GM12878 (cell line): ENCODE measurements at regions not wholly inside any gene's neighbourhood (a gene's known extent, or its start where the extent isn't known, plus 50 kb on each side); places are given as distances from the start of the nearest gene placed in this dataset.

Source experiments
- ATAC-seq: fragments of 200-7000 bp; cut with Tn5 transposase; 3 replicates; pipeline ENCODE4 v1.9.1; 2020; ENCODE audit warnings: mild to moderate bottlenecking, moderate library complexity
- BruUV-seq: library from RNA; stranded (reverse); fragments of 400-500 nt; replicated peaks from 2 replicates; lab custom pipeline; 2021; lab: Mats Ljungman, UMichigan
- CTCF ChIA-PET: fragments of 300-600 bp; sonication (Branson Sonifier 250); formaldehyde crosslinking; extraction: SDS; loops from one replicate; lab custom pipeline; 2021; ENCODE audit warnings: inconsistent platforms; lab: Yijun Ruan, JAX
- POLR2A ChIA-PET: fragments of 350-600 bp; formaldehyde crosslinking; extraction: SDS; loops from one replicate; lab custom pipeline; 2021; ENCODE audit warnings: inconsistent platforms; lab: Charles Lee
- RAD21 ChIA-PET: fragments of 300-600 bp; sonication (Branson Sonifier 250); formaldehyde crosslinking; loops from one replicate; lab custom pipeline; 2023; ENCODE audit warnings: antibody characterized with exemption; ENCODE audit not compliant: unreplicated experiment; lab: Charles Lee
- SMC1A ChIA-PET: fragments of 300-600 bp; sonication (Branson Sonifier 250); formaldehyde crosslinking; loops from one replicate; lab custom pipeline; 2023; ENCODE audit not compliant: unreplicated experiment, uncharacterized antibody; lab: Charles Lee
- DNase-seq: peaks from one replicate; pipeline ENCODE4 v3.0.0-alpha.2; 2011; ENCODE audit warnings: low read depth, low spot score
- FAIRE-seq: peaks from 3 replicates; lab custom pipeline; 2011; peaks lifted over from hg19 to GRCh38; lab: Jason Lieb, UNC
- H2AFZ ChIP-seq: 2 replicates; pipeline ENCODE4 v1.6.0; 2011; ENCODE audit warnings: low read depth, low read length, control low read depth; ENCODE audit not compliant: control insufficient read depth
- H3K27ac ChIP-seq: 2 replicates; pipeline ENCODE4 v1.5.1; 2011; ENCODE audit warnings: control low read depth; ENCODE audit not compliant: control insufficient read depth, insufficient read depth
- H3K27me3 ChIP-seq, 2 experiments: replicated peaks in 1 of 2; 2 replicates each; pipeline versions ENCODE4 v1.6.0 to v1.6.1; 2011; ENCODE audit warnings: low read length in 1 of 2; ENCODE audit not compliant: control insufficient read depth in 2 of 2, insufficient read depth in 2 of 2
- H3K36me3 ChIP-seq, 2 experiments: 2 replicates each; pipeline ENCODE4 v1.5.1; 2011; ENCODE audit warnings: low read length in 1 of 2; ENCODE audit not compliant: control insufficient read depth in 2 of 2, insufficient read depth in 2 of 2
- H3K4me1 ChIP-seq: 2 replicates; pipeline ENCODE4 v1.6.1; 2011; ENCODE audit warnings: mild to moderate bottlenecking, low read length, moderate library complexity, mixed read lengths; ENCODE audit not compliant: control insufficient read depth, insufficient read depth
- H3K4me2 ChIP-seq: 2 replicates; pipeline ENCODE4 v1.6.0; 2011; ENCODE audit warnings: control low read depth; ENCODE audit not compliant: control insufficient read depth, insufficient read depth
- H3K4me3 ChIP-seq: fragments of 200-600 bp; sonication (generic); 2 replicates; pipeline ENCODE4 v1.5.1; 2016
- H3K79me2 ChIP-seq: 2 replicates; pipeline ENCODE4 v1.6.0; 2011; ENCODE audit warnings: low read length; ENCODE audit not compliant: control insufficient read depth, insufficient read depth
- H3K9ac ChIP-seq: 2 replicates; pipeline ENCODE4 v1.8.0; 2011; ENCODE audit warnings: low read length, control low read depth, mixed read lengths; ENCODE audit not compliant: control insufficient read depth, insufficient read depth
- H3K9me3 ChIP-seq: replicated peaks from 3 replicates; pipeline ENCODE4 v1.5.1; 2011; ENCODE audit warnings: mild to moderate bottlenecking, low read length; ENCODE audit not compliant: control insufficient read depth, insufficient read depth
- H4K20me1 ChIP-seq: 2 replicates; pipeline ENCODE4 v1.6.0; 2011; ENCODE audit not compliant: control insufficient read depth, insufficient read depth
- EED ChIP-seq: sonication (generic); IDR thresholded peaks from 2 replicates; pipeline ENCODE4 v1.6.1; 2016; ENCODE audit warnings: antibody characterized with exemption, low read depth
- ESRRA ChIP-seq: IDR thresholded peaks from 2 replicates; pipeline ENCODE4 v1.6.1; 2012; ENCODE audit warnings: mild to moderate bottlenecking, low read length, improper control_type of control experiment
- GABPA ChIP-seq: IDR thresholded peaks from 2 replicates; pipeline ENCODE4 v1.6.1; 2014; ENCODE audit warnings: antibody characterized with exemption, low read depth, mild to moderate bottlenecking, inconsistent platforms
- HCFC1 ChIP-seq: fragments of 150-350 bp; IDR thresholded peaks from 2 replicates; pipeline ENCODE4 v1.6.1; 2014; ENCODE audit warnings: low read length
- HDGF ChIP-seq: fragments of 450-650 bp; IDR thresholded peaks from 2 replicates; pipeline ENCODE4 v1.6.1; 2016; ENCODE audit warnings: antibody characterized with exemption
- NFIC ChIP-seq: IDR thresholded peaks from 2 replicates; pipeline ENCODE4 v1.6.1; 2012; ENCODE audit warnings: low read depth, mild to moderate bottlenecking, inconsistent platforms, low read length, moderate library complexity
- PAX8 ChIP-seq: fragments of 450-650 bp; IDR thresholded peaks from 2 replicates; pipeline ENCODE4 v1.6.1; 2017; ENCODE audit warnings: mild to moderate bottlenecking, moderate library complexity
- SIX5 ChIP-seq: IDR thresholded peaks from 2 replicates; pipeline ENCODE4 v1.6.1; 2011; ENCODE audit warnings: mild to moderate bottlenecking, low read depth, low read length, moderate library complexity; ENCODE audit not compliant: severe bottlenecking
- SMARCA5 ChIP-seq: fragments of 450-650 bp; IDR thresholded peaks from 2 replicates; pipeline ENCODE4 v1.6.1; 2017; ENCODE audit warnings: mild to moderate bottlenecking
- SMC3 ChIP-seq: IDR thresholded peaks from 2 replicates; pipeline ENCODE4 v1.6.1; 2011; ENCODE audit warnings: low read length, improper control_type of control experiment, borderline replicate concordance
- STAT3 ChIP-seq: IDR thresholded peaks from 2 replicates; pipeline ENCODE4 v1.6.1; 2011; ENCODE audit warnings: low read depth, low read length, improper control_type of control experiment
- ZNF274 ChIP-seq: IDR thresholded peaks from one replicate; pipeline ENCODE4 v1.8.0; 2011; ENCODE audit not compliant: insufficient read length, insufficient read depth
- ZNF622 ChIP-seq: fragments of 450-650 bp; IDR thresholded peaks from 2 replicates; pipeline ENCODE4 v1.6.1; 2017; ENCODE audit warnings: mild to moderate bottlenecking, inconsistent platforms
- ZSCAN29 ChIP-seq: fragments of 450-650 bp; IDR thresholded peaks from 2 replicates; pipeline ENCODE4 v1.6.1; 2017; ENCODE audit warnings: mild to moderate bottlenecking, moderate library complexity
- WGBS: methylation state at CpG from one replicate; pipeline ENCODE4 v1.1.6; 2016; ENCODE audit warnings: low lambda C conversion rate; ENCODE audit not compliant: insufficient replicate concordance, insufficient coverage; ENCODE audit errors: missing lambda C conversion rate; 5-methylcytosine and 5-hydroxymethylcytosine counted together
- in situ Hi-C: fragments of 300-500 bp; cut with MboI; formaldehyde crosslinking; loops from 9 replicates; pipeline ENCODE4 v1.14.3; 2018; ENCODE audit warnings: mixed read lengths
- intact Hi-C: fragments of 100-400 bp; cut with micrococcal nuclease; formaldehyde crosslinking; loops from one replicate; pipeline ENCODE4 v1.14.2; 2022; ENCODE audit not compliant: unreplicated experiment
- TF ChIP-seq, protein P1 (sequence below): fragments of 450-650 bp; IDR thresholded peaks from 2 replicates; pipeline ENCODE4 v1.6.1; 2016; ENCODE audit warnings: mild to moderate bottlenecking
- TF ChIP-seq, protein P2 (sequence below): IDR thresholded peaks from 2 replicates; pipeline ENCODE4 v1.6.1; 2012; ENCODE audit warnings: low read depth, low read length, improper control_type of control experiment
- TF ChIP-seq, protein P3 (sequence below): IDR thresholded peaks from 2 replicates; pipeline ENCODE4 v1.6.1; 2012; ENCODE audit warnings: low read length, inconsistent platforms
- TF ChIP-seq, protein P4 (sequence below): IDR thresholded peaks from 2 replicates; pipeline ENCODE4 v1.6.1; 2011; ENCODE audit warnings: borderline replicate concordance, low read depth, mild to moderate bottlenecking, moderate library complexity, low read length; ENCODE audit not compliant: insufficient read depth, poor library complexity, severe bottlenecking

DNA sequence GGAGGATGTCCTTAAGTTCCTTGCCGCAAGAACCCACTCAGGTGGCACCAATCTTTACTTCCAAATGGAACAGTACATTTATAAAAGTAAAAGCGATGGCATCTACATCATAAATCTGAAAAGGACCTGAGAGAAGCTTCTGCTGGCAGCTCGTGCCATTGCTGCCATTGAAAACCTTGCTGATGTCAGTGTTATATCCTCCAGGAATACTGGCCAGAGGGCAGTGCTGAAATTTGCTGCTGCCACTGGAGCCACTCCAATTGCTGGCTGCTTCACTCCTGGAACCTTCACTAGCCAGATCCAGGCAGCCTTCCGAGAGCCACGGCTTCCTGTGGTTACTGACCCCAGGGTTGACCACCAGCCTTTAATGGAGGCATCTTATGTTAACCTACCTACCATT is 191.7 kb downstream of the TRIM27 start (continued):
- no peak for TF ChIP-seq ESRRA
- TF ChIP-seq HCFC1: no peak
- TF ChIP-seq, protein P1, sequence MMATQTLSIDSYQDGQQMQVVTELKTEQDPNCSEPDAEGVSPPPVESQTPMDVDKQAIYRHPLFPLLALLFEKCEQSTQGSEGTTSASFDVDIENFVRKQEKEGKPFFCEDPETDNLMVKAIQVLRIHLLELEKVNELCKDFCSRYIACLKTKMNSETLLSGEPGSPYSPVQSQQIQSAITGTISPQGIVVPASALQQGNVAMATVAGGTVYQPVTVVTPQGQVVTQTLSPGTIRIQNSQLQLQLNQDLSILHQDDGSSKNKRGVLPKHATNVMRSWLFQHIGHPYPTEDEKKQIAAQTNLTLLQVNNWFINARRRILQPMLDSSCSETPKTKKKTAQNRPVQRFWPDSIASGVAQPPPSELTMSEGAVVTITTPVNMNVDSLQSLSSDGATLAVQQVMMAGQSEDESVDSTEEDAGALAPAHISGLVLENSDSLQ: no peak
- TF ChIP-seq ZSCAN29: no peak
- no peak for TF ChIP-seq PAX8
- no peak for TF ChIP-seq GABPA
- TF ChIP-seq ZNF622: no peak
- TF ChIP-seq, protein P2, sequence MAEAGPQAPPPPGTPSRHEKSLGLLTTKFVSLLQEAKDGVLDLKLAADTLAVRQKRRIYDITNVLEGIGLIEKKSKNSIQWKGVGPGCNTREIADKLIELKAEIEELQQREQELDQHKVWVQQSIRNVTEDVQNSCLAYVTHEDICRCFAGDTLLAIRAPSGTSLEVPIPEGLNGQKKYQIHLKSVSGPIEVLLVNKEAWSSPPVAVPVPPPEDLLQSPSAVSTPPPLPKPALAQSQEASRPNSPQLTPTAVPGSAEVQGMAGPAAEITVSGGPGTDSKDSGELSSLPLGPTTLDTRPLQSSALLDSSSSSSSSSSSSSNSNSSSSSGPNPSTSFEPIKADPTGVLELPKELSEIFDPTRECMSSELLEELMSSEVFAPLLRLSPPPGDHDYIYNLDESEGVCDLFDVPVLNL: no peak
- no peak for TF ChIP-seq ZNF274
- TF ChIP-seq SMC3: no peak

DNA sequence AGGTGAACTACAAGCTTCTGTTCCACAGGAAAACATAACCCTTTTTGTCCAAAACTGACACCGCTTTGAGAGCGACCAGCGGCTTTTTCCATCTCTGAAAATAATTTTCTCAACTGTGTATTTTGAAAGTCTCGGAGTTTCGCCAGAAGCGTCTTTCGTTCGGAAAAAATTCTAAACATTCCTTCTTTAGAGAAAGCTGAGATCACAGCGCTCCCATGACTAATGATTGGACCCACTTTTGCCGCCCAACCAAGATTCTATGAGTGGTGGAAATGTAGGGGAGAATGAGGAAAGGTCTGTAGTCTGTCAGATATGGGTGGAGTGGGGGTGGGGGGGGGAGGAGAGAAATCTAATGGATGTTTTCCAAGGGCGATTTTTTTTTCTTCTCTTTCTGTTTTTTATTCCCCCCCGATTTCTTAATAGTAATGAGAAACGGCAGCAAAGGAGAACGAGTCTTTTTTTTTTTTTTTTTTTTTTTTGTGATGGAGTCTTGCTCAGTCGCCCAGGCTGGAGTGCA is 189.3 kb downstream of the TRIM27 start:
- no peak overlapping the region for H3K4me3 ChIP-seq
- no peak for FAIRE-seq
- no peaks in the 10 kb centered on the region for H3K4me1 ChIP-seq
- H3K36me3 ChIP-seq: no peaks in the 10 kb centered on the region
- RAD21 ChIA-PET: no interaction called here
- H3K9me3 ChIP-seq: no peaks in the 10 kb centered on the region; the same call in 1 of the 3 replicates
- H4K20me1 ChIP-seq: no peaks in the 10 kb centered on the region
- CTCF ChIA-PET: no interaction called here
- H3K27ac ChIP-seq: no peak overlapping the region
- in situ Hi-C loops (no loop called here), intact Hi-C loops (no loop called here)
- H3K4me2 ChIP-seq: no peak overlapping the region
- SMC1A ChIA-PET: interaction anchor here (0.6 kb wide), 1 partner anchor 233 kb away, joined by 3 read pairs; no protein-coding TSS in a partner anchor
- no peak for DNase-seq
- H3K79me2 ChIP-seq: no peaks in the 10 kb centered on the region
- POLR2A ChIA-PET: no interaction called here
- no peak overlapping the region for H3K9ac ChIP-seq
- whole genome bisulfite sequencing: 56% methylated on average over 13 of the region's 15 CpGs
- no peak for ATAC-seq
- H3K27me3 ChIP-seq: peaks cover 0 to 5% of the 10 kb centered on the region in 2 experiments; a peak in 2 of 4 replicates
- no peak overlapping the region for H2AFZ ChIP-seq
- BruUV-seq: no TSS peak
- TF ChIP-seq, protein P3, sequence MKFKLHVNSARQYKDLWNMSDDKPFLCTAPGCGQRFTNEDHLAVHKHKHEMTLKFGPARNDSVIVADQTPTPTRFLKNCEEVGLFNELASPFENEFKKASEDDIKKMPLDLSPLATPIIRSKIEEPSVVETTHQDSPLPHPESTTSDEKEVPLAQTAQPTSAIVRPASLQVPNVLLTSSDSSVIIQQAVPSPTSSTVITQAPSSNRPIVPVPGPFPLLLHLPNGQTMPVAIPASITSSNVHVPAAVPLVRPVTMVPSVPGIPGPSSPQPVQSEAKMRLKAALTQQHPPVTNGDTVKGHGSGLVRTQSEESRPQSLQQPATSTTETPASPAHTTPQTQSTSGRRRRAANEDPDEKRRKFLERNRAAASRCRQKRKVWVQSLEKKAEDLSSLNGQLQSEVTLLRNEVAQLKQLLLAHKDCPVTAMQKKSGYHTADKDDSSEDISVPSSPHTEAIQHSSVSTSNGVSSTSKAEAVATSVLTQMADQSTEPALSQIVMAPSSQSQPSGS: no peak
- TF ChIP-seq, protein P4, sequence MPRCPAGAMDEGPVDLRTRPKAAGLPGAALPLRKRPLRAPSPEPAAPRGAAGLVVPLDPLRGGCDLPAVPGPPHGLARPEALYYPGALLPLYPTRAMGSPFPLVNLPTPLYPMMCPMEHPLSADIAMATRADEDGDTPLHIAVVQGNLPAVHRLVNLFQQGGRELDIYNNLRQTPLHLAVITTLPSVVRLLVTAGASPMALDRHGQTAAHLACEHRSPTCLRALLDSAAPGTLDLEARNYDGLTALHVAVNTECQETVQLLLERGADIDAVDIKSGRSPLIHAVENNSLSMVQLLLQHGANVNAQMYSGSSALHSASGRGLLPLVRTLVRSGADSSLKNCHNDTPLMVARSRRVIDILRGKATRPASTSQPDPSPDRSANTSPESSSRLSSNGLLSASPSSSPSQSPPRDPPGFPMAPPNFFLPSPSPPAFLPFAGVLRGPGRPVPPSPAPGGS: no peak
- no peak for TF ChIP-seq SIX5
- no peak for TF ChIP-seq SMARCA5
- TF ChIP-seq NFIC: no peak
- no peak for TF ChIP-seq EED
- TF ChIP-seq STAT3: no peak
- no peak for TF ChIP-seq HDGF
